ENCODE measurements at regions not wholly inside any gene's neighbourhood (a gene's known extent, or its start where the extent isn't known, plus 50 kb on each side); places are given as distances from the start of the nearest gene placed in this dataset.

DNA sequence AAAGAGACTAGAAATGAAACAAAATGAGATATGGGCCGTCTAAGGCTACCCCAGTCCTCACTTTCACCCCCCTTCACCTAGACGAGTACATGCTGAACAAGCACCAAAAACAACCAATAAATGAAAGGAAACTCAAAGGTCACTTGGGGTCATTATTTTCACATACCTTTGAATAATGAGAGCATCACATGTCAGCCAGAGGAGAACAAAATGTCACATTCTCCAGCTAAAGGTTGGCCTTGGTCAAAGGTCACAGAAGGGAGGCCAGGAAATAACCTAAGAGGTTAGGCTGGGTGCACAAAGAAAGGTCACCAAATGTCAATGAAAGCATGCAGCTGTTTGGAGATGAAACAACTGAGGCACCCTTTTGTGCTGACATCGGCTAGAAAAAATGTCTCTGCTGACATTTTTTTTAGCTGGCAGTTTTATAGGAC, 288.7 kb upstream of the USP25 start (continued):
- TF ChIP-seq, protein P1, sequence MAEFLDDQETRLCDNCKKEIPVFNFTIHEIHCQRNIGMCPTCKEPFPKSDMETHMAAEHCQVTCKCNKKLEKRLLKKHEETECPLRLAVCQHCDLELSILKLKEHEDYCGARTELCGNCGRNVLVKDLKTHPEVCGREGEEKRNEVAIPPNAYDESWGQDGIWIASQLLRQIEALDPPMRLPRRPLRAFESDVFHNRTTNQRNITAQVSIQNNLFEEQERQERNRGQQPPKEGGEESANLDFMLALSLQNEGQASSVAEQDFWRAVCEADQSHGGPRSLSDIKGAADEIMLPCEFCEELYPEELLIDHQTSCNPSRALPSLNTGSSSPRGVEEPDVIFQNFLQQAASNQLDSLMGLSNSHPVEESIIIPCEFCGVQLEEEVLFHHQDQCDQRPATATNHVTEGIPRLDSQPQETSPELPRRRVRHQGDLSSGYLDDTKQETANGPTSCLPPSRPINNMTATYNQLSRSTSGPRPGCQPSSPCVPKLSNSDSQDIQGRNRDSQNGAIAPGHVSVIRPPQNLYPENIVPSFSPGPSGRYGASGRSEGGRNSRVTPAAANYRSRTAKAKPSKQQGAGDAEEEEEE (CRISPR knock-in tag; IDR thresholded peaks at IDR 0.05; ENCODE audit: borderline replicate concordance): no peak
- TF ChIP-seq, protein P2, sequence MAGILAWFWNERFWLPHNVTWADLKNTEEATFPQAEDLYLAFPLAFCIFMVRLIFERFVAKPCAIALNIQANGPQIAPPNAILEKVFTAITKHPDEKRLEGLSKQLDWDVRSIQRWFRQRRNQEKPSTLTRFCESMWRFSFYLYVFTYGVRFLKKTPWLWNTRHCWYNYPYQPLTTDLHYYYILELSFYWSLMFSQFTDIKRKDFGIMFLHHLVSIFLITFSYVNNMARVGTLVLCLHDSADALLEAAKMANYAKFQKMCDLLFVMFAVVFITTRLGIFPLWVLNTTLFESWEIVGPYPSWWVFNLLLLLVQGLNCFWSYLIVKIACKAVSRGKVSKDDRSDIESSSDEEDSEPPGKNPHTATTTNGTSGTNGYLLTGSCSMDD (CRISPR knock-in tag; IDR thresholded peaks at IDR 0.05): no peak
- TF ChIP-seq NCOA5 (CRISPR knock-in tag; IDR thresholded peaks at IDR 0.05) (no peak), MZF1 (CRISPR knock-in tag; IDR thresholded peaks at IDR 0.05; ENCODE audit: borderline replicate concordance) (no peak), RXRA (CRISPR knock-in tag; IDR thresholded peaks at IDR 0.05) (peak; percentile 97; the same call in 1 of the 2 replicates), ARID2 (CRISPR knock-in tag; IDR thresholded peaks at IDR 0.05; ENCODE audit: borderline replicate concordance) (no peak), NFE2L2 (IDR thresholded peaks at IDR 0.05; ENCODE audit: low read length) (no peak), CAMTA2 (CRISPR knock-in tag; IDR thresholded peaks at IDR 0.05; ENCODE audit: borderline replicate concordance) (no peak), ZNF234 (CRISPR knock-in tag; conservative IDR thresholded peaks at IDR 0.05) (no peak), MED1 (CRISPR knock-in tag; IDR thresholded peaks at IDR 0.05) (peak; percentile 99), MYPOP (CRISPR knock-in tag; IDR thresholded peaks at IDR 0.05) (0 out of 2 replicates have a peak, but pooled peaks have one; percentile 34), ZNF713 (CRISPR knock-in tag; IDR thresholded peaks at IDR 0.05) (no peak)
- TF ChIP-seq, protein P3, sequence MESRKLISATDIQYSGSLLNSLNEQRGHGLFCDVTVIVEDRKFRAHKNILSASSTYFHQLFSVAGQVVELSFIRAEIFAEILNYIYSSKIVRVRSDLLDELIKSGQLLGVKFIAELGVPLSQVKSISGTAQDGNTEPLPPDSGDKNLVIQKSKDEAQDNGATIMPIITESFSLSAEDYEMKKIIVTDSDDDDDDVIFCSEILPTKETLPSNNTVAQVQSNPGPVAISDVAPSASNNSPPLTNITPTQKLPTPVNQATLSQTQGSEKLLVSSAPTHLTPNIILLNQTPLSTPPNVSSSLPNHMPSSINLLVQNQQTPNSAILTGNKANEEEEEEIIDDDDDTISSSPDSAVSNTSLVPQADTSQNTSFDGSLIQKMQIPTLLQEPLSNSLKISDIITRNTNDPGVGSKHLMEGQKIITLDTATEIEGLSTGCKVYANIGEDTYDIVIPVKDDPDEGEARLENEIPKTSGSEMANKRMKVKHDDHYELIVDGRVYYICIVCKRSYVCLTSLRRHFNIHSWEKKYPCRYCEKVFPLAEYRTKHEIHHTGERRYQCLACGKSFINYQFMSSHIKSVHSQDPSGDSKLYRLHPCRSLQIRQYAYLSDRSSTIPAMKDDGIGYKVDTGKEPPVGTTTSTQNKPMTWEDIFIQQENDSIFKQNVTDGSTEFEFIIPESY (CRISPR knock-in tag; IDR thresholded peaks at IDR 0.05): peak; percentile 54; the same call in 1 of the 2 replicates
